Medulla oblongata (tissue), 1 donor: ENCODE measurements at regions not wholly inside any gene's neighbourhood (a gene's known extent, or its start where the extent isn't known, plus 50 kb on each side); places are given as distances from the start of the nearest gene placed in this dataset.
"Not testable (repeated sequence)": the region's sequence is repeated elsewhere in the genome, so short reads cannot be mapped to it uniquely, and the experiment has no call there.

ENCODE experiments used
- DNase-seq: peaks from one replicate; pipeline ENCODE4 v3.0.0-alpha.2; 2015; ENCODE audit errors: extremely low spot score

- no peak for DNase-seq
Observed at GRCh38 chr12:60191676-60192359, 596.0 kb downstream of the SLC16A7 start.

- no peak for DNase-seq
Observed at GRCh38 chr12:60194678-60195077, 598.8 kb downstream of the SLC16A7 start.

DNA sequence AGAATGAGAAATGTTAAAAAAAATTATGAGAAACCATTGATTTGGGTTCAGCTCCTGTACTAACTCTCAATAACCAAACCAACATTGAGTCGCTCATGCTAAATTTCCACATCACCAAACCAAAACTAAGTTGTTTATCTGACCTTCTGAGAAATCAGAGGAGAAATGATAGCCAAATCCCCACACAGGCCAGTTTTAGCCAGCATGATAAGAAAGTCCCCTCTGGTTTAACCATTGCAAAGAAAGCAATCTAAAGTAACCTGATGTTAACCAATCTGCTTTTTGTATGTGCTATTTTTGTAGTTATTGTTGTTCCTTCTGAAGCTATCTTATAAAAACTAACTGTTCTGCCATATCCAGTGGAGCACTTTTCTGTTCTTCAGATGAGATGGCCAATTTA is 599.7 kb downstream of the SLC16A7 start:
- DNase-seq: no peak

GRCh38 chr12:60196366-60196765 is 600.5 kb downstream of the SLC16A7 start:
- DNase-seq: no peak

- DNase-seq: no peak
Observed at GRCh38 chr12:60197589-60197988, 601.8 kb downstream of the SLC16A7 start.

DNA sequence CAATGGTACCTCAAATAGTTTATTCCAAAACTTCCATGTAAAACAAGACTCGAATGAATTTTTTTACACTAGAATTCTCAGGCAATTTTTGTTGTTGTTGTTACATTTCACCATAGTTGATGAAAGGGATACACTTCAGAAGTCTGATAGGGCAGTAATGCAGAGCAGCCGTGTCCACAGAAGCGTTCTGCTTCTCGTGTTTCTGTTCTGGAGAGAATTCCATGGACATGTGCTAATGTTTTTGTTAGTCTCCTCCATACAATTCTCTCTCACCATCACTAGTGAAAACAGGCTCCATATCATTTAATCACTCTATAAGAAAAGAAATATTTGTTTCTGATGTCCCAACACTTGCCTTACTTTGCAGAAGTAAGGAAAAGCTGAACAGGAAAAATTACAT is 606.1 kb downstream of the SLC16A7 start:
- no peak for DNase-seq

DNA sequence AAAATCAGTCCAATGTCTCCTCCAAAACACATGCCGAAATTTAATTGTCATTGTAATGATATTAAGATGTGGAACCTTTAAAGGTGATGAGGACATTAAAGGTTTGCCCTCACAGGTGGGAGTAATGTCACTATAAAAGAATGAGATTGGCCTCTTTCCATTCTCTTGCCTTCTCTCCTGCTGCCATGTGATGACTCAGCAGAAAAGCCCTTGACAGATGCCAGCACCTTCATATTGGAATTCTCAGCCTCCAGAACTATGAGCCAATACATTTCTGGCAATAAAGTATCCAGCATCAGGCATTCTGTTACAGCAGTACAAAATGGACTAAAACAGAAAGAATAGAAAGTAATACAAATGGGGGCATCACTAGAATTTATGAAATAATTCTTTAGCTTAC is 609.7 kb downstream of the SLC16A7 start:
- no peak for DNase-seq

- no peak for DNase-seq
Observed at GRCh38 chr12:60209521-60209920, 613.7 kb downstream of the SLC16A7 start.

GRCh38 chr12:60209933-60210332 is 614.1 kb downstream of the SLC16A7 start:
- DNase-seq: no peak

DNA sequence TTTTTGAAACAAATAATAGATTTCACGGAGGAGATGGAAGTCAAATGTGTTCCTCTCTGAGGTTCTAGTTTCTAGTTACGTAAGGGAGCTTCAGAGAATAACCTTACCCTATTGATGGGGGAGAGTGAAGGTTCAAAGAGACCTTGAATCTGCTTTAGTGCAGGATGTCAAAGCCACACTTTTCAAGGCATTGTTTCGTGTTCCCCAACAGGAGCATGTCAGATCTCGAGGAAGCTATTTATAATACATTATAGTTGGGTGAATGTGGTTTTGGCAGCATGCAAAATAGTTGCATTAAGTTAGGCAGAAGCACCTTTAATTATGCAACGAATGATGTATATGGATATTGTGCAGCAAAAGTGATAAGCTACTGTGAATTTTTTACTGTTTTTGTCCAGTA is 614.9 kb downstream of the SLC16A7 start:
- DNase-seq: no peak

- DNase-seq: no peak
Observed at GRCh38 chr12:60211244-60211643, 615.4 kb downstream of the SLC16A7 start.

GRCh38 chr12:60212159-60213000 is 616.6 kb downstream of the SLC16A7 start:
- DNase-seq: no peak

GRCh38 chr12:60213272-60213671 is 617.4 kb downstream of the SLC16A7 start:
- DNase-seq: not testable (repeated sequence)

DNA sequence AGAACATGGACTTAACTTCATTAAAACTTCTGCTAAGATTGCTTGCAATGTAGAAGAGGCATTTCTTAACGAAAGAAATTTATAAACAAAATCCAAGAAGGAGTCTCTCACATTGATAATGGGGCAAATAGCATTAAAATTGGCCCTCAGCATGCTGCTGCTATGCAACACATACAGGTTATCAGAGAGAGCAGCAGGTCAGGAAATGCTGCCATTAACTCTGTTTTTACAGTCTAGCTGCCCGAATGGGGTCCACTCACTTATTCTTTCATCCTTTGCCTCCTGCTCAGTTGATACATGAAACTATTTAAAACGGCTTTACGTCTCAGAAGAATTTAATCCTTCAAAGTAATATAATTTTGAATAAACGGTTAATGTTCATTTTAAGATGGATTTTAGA is 620.4 kb downstream of the SLC16A7 start:
- DNase-seq: no peak

DNA sequence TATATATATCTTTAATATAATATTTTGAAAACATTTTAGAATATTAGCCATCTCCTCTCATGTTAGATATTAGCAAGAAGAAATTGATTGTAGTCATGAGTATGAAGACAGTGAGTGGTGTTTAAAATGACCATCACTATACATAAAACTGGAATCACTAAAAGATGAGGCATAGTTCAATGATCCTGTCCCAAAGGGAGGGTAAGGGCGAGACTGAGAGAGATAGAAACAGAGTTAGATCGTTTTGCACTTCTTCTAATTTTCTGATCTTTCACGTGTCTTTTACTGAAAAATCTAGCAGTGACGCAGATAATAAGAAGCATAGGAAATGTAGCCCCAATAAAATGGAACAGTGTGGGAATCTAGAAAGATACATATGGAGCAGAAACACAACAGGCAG is 627.4 kb downstream of the SLC16A7 start:
- DNase-seq: no peak

GRCh38 chr12:60225216-60226000 is 629.6 kb downstream of the SLC16A7 start:
- DNase-seq: no peak

DNA sequence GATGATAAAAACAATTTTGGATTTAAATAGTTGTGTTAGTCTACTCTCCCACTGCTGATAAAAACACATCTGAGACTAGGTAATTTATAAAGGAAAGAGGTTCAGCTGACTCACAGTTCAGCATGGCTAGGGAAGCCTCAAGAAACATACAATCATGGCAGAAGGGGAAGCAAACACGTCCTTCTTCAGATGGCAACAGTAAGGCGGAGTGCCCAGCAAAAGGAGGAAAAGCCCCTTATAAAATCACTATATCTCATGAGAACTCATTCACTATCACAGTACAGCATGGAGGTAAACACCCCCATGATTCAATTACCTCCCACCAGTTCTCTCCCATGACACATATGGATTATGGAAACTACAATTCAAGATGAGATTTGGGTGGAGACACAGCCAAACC is 632.1 kb downstream of the SLC16A7 start:
- DNase-seq: no peak

- DNase-seq: no peak
Observed at GRCh38 chr12:60230056-60230455, 634.2 kb downstream of the SLC16A7 start.

- no peak for DNase-seq
Observed at GRCh38 chr12:60231303-60231702, 635.5 kb downstream of the SLC16A7 start.

GRCh38 chr12:60231976-60232907 is 636.4 kb downstream of the SLC16A7 start:
- DNase-seq: no peak

DNA sequence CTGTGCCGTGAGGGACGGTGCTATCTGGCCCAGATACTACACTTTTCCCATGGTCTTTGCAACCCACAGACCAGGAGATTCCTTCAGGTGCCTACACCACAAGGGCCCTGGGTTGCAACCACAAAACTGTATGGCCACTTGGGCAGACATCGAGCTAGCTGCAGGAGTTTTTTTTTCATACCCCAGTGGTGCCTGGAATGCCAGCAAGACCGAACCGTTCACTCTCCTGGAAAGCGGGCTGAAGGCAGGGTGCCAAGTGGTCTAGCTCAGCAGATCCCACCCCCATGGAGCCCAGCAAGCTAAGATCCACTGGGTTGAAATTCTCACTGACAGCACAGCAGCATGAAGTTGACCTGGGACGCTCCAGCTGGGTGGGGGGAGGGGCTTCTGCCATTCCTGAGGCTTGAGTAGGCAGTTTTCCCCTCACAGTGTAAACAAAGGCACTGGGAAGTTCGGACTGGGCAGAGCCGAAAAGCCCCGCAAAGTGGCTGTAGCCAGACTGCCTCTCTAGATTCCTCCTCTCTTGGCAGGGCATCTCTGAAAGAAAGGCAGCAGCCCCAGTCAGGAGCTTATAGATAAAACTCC is 638.9 kb downstream of the SLC16A7 start:
- not testable (repeated sequence) for DNase-seq
